HepG2 (cell line): ENCODE measurements at regions not wholly inside any gene's neighbourhood (a gene's known extent, or its start where the extent isn't known, plus 50 kb on each side); places are given as distances from the start of the nearest gene placed in this dataset.
"Not testable (repeated sequence)": the region's sequence is repeated elsewhere in the genome, so short reads cannot be mapped to it uniquely, and the experiment has no call there.

Source experiments
- ATAC-seq: fragments of 200-7000 bp; cut with Tn5 transposase; 3 replicates; pipeline ENCODE4 v1.9.1; 2020; ENCODE audit warnings: mild to moderate bottlenecking, moderate library complexity
- BruUV-seq: library from RNA; stranded (reverse); fragments of 400-500 nt; replicated peaks from 2 replicates; lab custom pipeline; 2021; lab: Mats Ljungman, UMichigan
- CTCF ChIA-PET: fragments of 300-600 bp; formaldehyde crosslinking; extraction: SDS; loops from one replicate; lab custom pipeline; 2021; ENCODE audit warnings: low total read pairs, inconsistent platforms, low intra/inter-chr PET ratio; lab: Yijun Ruan, JAX
- POLR2A ChIA-PET: fragments of 350-600 bp; sonication (Branson Sonifier 250); formaldehyde crosslinking; loops from one replicate; lab custom pipeline; 2020; ENCODE audit warnings: antibody characterized with exemption, inconsistent platforms; lab: Yijun Ruan, JAX
- DNase-seq: peaks from one replicate; pipeline ENCODE4 v3.0.0-alpha.2; 2015; ENCODE audit warnings: low spot score
- FAIRE-seq: peaks from 3 replicates; lab custom pipeline; 2011; peaks lifted over from hg19 to GRCh38; lab: Jason Lieb, UNC
- H2AFZ ChIP-seq: one replicate; pipeline ENCODE4 v1.6.1; 2011; ENCODE audit warnings: low read length, inconsistent platforms
- H3K27ac ChIP-seq: fragments of 300-600 bp; 3 replicates; pipeline ENCODE4 v1.8.0; 2011; ENCODE audit warnings: mixed run types, mild to moderate bottlenecking, mixed read lengths, low read length, inconsistent platforms; ENCODE audit not compliant: insufficient read depth; ENCODE audit errors: extremely low read length
- H3K27me3 ChIP-seq, 2 experiments: fragments of 200-600 bp in 1 of 2; 2 replicates in 1 of 2; 3 replicates in 1 of 2; pipeline versions ENCODE4 v1.6.0 to v1.8.0; 2011; ENCODE audit warnings: low read length in 2 of 2, mild to moderate bottlenecking in 2 of 2, moderate library complexity in 2 of 2, inconsistent platforms in 1 of 2; ENCODE audit not compliant: insufficient read depth in 2 of 2, control insufficient read depth in 1 of 2
- H3K36me3 ChIP-seq, 2 experiments: fragments of 200-600 bp in 1 of 2; replicated peaks in 1 of 2; 2 replicates in 1 of 2; 3 replicates in 1 of 2; pipeline versions ENCODE4 v1.5.1 to v1.8.0; 2011; ENCODE audit warnings: low read length in 2 of 2, inconsistent platforms in 1 of 2; ENCODE audit not compliant: insufficient read depth in 2 of 2, control insufficient read depth in 1 of 2
- H3K4me1 ChIP-seq: 2 replicates; pipeline ENCODE4 v1.5.1; 2012; ENCODE audit warnings: low read length, inconsistent platforms; ENCODE audit not compliant: insufficient read depth
- H3K4me2 ChIP-seq: 2 replicates; pipeline ENCODE4 v1.6.0; 2011; ENCODE audit warnings: low read depth, low read length, inconsistent platforms
- H3K4me3 ChIP-seq, 3 experiments: fragments of 200-600 bp in 1 of 3; sonication (generic), shearing (Covaris generic) in 1 of 3; replicated peaks in 1 of 3; 2 replicates each; pipeline ENCODE4 v1.5.1; 2011 to 2016; ENCODE audit warnings: low read length in 3 of 3, inconsistent platforms in 2 of 3, low read depth in 2 of 3, mild to moderate bottlenecking in 2 of 3, control low read depth in 1 of 3, mixed read lengths in 1 of 3; ENCODE audit not compliant: insufficient read depth in 1 of 3
- H3K79me2 ChIP-seq: one replicate; pipeline ENCODE4 v1.6.1; 2011; ENCODE audit warnings: low read length, inconsistent platforms; ENCODE audit not compliant: insufficient read depth
- H3K9ac ChIP-seq: 2 replicates; pipeline ENCODE4 v1.6.0; 2011; ENCODE audit warnings: mild to moderate bottlenecking, low read depth, low read length, inconsistent platforms; ENCODE audit not compliant: insufficient read depth
- H3K9me3 ChIP-seq: 2 replicates; pipeline ENCODE4 v1.5.1; 2012; ENCODE audit warnings: mild to moderate bottlenecking, low read length
- H4K20me1 ChIP-seq: 2 replicates; pipeline ENCODE4 v1.6.0; 2011; ENCODE audit warnings: inconsistent platforms, mild to moderate bottlenecking, low read length, moderate library complexity; ENCODE audit not compliant: insufficient read depth
- BRCA1 ChIP-seq: sonication (generic); formaldehyde crosslinking; IDR thresholded peaks from 2 replicates; pipeline ENCODE4 v1.4.0; 2020; ENCODE audit warnings: missing genetic modification reagents
- HCFC1 ChIP-seq: fragments of 150-350 bp; IDR thresholded peaks from 2 replicates; pipeline ENCODE4 v1.6.1; 2014; ENCODE audit warnings: low read depth, low read length
- RFX1 ChIP-seq: fragments of 450-650 bp; IDR thresholded peaks from 2 replicates; pipeline ENCODE4 v1.6.1; 2017
- SIX1 ChIP-seq: sonication (generic); formaldehyde crosslinking; IDR thresholded peaks from 2 replicates; pipeline ENCODE4 v1.4.0; 2020; ENCODE audit warnings: missing genetic modification reagents, borderline replicate concordance
- SMYD3 ChIP-seq: sonication (generic); formaldehyde crosslinking; IDR thresholded peaks from 2 replicates; pipeline ENCODE4 v1.8.1; 2023; ENCODE audit warnings: mild to moderate bottlenecking, missing genetic modification reagents
- SOX13 ChIP-seq, 3 experiments: fragments of 450-650 bp in 1 of 3; sonication (generic) in 1 of 3; formaldehyde crosslinking in 1 of 3; IDR thresholded peaks in 2 of 3; conservative IDR thresholded peaks in 1 of 3; 2 replicates each; pipeline versions ENCODE4 v1.5.0 to v1.6.1; 2016 to 2020; ENCODE audit warnings: antibody characterized with exemption in 1 of 3, mild to moderate bottlenecking in 1 of 3, missing compliant biosample characterization in 1 of 3, missing genetic modification reagents in 1 of 3, moderate library complexity in 1 of 3
- SP4 ChIP-seq: sonication (generic); formaldehyde crosslinking; IDR thresholded peaks from 2 replicates; pipeline ENCODE4 v1.8.1; 2023; ENCODE audit warnings: mild to moderate bottlenecking, missing genetic modification reagents
- TBX3 ChIP-seq: fragments of 450-650 bp; IDR thresholded peaks from 2 replicates; pipeline ENCODE4 v1.6.1; 2017; ENCODE audit warnings: antibody characterized with exemption, mild to moderate bottlenecking, inconsistent platforms, borderline replicate concordance
- TEAD2 ChIP-seq: sonication (generic); formaldehyde crosslinking; IDR thresholded peaks from 2 replicates; pipeline ENCODE4 v1.9.0; 2021; ENCODE audit warnings: missing genetic modification reagents
- ZNF432 ChIP-seq: sonication (generic); formaldehyde crosslinking; IDR thresholded peaks from 2 replicates; pipeline ENCODE4 v1.5.0; 2020; ENCODE audit warnings: missing genetic modification reagents, mild to moderate bottlenecking, borderline replicate concordance
- WGBS: methylation state at CpG from one replicate; pipeline ENCODE4 v1.1.6; 2017; ENCODE audit warnings: low lambda C conversion rate; 5-methylcytosine and 5-hydroxymethylcytosine counted together
- in situ Hi-C: cut with HindIII; loops from 2 replicates; pipeline ENCODE4 v1.10.0; 2017; ENCODE audit warnings: low pct_unique_long_range_greater_than_20kb; ENCODE audit not compliant: extremely low pct_ligation_motif_present
- intact Hi-C: fragments of 100-400 bp; cut with micrococcal nuclease; formaldehyde crosslinking; loops from one replicate; pipeline ENCODE4 v1.10.0; 2022; ENCODE audit not compliant: unreplicated experiment
- TF ChIP-seq, protein P1 (sequence below): IDR thresholded peaks from 2 replicates; pipeline ENCODE4 v1.6.1; 2016; ENCODE audit warnings: control low read depth

DNA sequence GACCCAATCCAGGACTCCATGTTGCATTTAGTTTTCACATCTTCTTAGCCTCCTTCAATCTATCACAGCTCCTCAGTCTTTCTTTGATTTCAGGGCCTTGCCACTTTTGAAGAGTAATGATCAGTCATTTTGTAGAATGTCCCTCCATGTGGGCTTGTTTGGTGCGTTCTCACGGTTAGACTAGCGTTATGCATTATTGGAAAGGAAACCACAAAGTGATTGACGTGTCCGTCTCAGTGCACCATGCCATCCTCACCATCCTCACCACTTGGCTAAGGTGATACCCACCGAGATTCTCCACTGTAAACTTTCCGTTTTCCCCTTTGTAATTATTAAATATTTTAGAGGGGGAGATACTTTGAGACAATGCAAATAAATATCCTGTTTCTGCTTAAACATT lies 59.6 kb upstream of the OLIG2 start (continued):
- no peak for TF ChIP-seq SP4 (CRISPR knock-in tag)
- no peak for TF ChIP-seq HCFC1
- TF ChIP-seq, protein P1, sequence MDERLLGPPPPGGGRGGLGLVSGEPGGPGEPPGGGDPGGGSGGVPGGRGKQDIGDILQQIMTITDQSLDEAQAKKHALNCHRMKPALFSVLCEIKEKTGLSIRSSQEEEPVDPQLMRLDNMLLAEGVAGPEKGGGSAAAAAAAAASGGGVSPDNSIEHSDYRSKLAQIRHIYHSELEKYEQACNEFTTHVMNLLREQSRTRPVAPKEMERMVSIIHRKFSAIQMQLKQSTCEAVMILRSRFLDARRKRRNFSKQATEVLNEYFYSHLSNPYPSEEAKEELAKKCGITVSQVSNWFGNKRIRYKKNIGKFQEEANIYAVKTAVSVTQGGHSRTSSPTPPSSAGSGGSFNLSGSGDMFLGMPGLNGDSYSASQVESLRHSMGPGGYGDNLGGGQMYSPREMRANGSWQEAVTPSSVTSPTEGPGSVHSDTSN (CRISPR knock-in tag) = no peak
- TF ChIP-seq SMYD3 (CRISPR knock-in tag) = no peak

DNA sequence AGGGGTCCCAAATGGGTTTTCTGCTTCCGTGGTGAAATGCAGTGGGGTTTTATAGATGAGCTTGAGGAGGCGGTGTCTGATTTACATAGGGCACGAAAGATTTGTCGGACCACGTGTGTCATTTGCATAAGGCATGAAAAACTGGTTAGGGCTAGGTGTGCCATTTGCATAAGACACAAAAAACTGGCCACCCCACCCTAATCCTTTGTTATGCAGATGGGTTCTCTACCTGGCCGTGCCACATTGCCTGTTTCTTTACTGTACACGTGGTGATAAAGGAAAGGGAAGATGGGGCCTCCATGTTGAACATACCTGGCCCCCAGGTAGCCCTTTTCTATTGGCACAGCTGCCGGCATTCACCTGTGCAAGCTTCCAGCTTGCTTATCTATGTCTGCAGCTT lies 57.6 kb upstream of the OLIG2 start:
- H3K27ac ChIP-seq, H3K4me2 ChIP-seq, H3K4me1 ChIP-seq, intact Hi-C loops, H3K9me3 ChIP-seq, FAIRE-seq, BruUV-seq, H3K9ac ChIP-seq, in situ Hi-C loops, DNase-seq, H3K4me3 ChIP-seq, H3K79me2 ChIP-seq, H4K20me1 ChIP-seq, POLR2A ChIA-PET, CTCF ChIA-PET, ATAC-seq, H2AFZ ChIP-seq, H3K27me3 ChIP-seq, H3K36me3 ChIP-seq: not testable (repeated sequence)
- WGBS = 42% methylated on average over 8 of the region's 8 CpGs

GRCh38 chr21:32974653-32975052 lies 51.1 kb upstream of the OLIG2 start:
- no peak overlapping the region for H3K9ac ChIP-seq
- intact Hi-C loops = no loop called here
- ChIA-PET POLR2A (no interaction called here), CTCF (no interaction called here)
- peaks cover 0 to 38% of the 10 kb centered on the region in 2 experiments; a peak in 3 of 5 replicates for H3K27me3 ChIP-seq
- ATAC-seq (no peak), FAIRE-seq (no peak), DNase-seq (no peak)
- H3K4me3 ChIP-seq = no peak overlapping the region
- no TSS peak for BruUV-seq
- H3K4me1 ChIP-seq = no peaks in the 10 kb centered on the region
- no peak overlapping the region for H3K27ac ChIP-seq
- TF ChIP-seq TBX3 = no peak
- no peak for TF ChIP-seq TEAD2 (CRISPR knock-in tag)
- no peak for TF ChIP-seq BRCA1 (CRISPR knock-in tag)
- no peak for TF ChIP-seq ZNF432 (CRISPR knock-in tag)
- no peak for TF ChIP-seq SOX13 (IDR thresholded peaks at IDR 0.05)
- TF ChIP-seq SOX13 (CRISPR knock-in tag; conservative IDR thresholded peaks at IDR 0.05 in 1 of 2, IDR thresholded peaks at IDR 0.05 in 1 of 2) = no peak
- TF ChIP-seq SIX1 = no peak
- TF ChIP-seq RFX1 = no peak
- no peaks in the 10 kb centered on the region for H3K36me3 ChIP-seq
- no peak overlapping the region for H2AFZ ChIP-seq
- no peaks in the 10 kb centered on the region for H3K9me3 ChIP-seq
- no peaks in the 10 kb centered on the region for H4K20me1 ChIP-seq
- no peak overlapping the region for H3K4me2 ChIP-seq
- in situ Hi-C loops = no loop called here
- whole genome bisulfite sequencing = 3% methylated on average over 2 of the region's 2 CpGs
- H3K79me2 ChIP-seq = no peaks in the 10 kb centered on the region
